ENCODE measurements at regions not wholly inside any gene's neighbourhood (a gene's known extent, or its start where the extent isn't known, plus 50 kb on each side); places are given as distances from the start of the nearest gene placed in this dataset.

GRCh38 chr2:167333245-167333644, 445.0 kb downstream of the XIRP2 start:
- TF ChIP-seq POLR2A (IDR thresholded peaks at IDR 0.05) (no peak), CTCF (IDR thresholded peaks at IDR 0.05) (no peak)
